Effector memory CD8-positive, alpha-beta T cell (primary cell): ENCODE measurements at regions not wholly inside any gene's neighbourhood (a gene's known extent, or its start where the extent isn't known, plus 50 kb on each side); places are given as distances from the start of the nearest gene placed in this dataset.
"Not testable (repeated sequence)": the region's sequence is repeated elsewhere in the genome, so short reads cannot be mapped to it uniquely, and the experiment has no call there.

ENCODE experiments used
- ATAC-seq: fragments of 150-1000 bp; cut with Tn5 transposase; replicated peaks from 2 replicates; pipeline ENCODE4 v1.10.0; 2021; ENCODE audit warnings: mild to moderate bottlenecking, moderate library complexity
- DNase-seq, 3 experiments: peaks; one replicate each; pipeline ENCODE4 v3.0.0; 2021
- H3K27ac Mint-ChIP-seq, 2 donors: one replicate each; pipeline ENCODE4 v1.8.0; 2022; ENCODE audit warnings: mild to moderate bottlenecking in 2 of 2, mixed read lengths in 2 of 2, moderate library complexity in 2 of 2
- H3K27me3 Mint-ChIP-seq, 2 donors: one replicate each; pipeline ENCODE4 v1.8.0; 2022; ENCODE audit warnings: mixed read lengths in 2 of 2
- H3K36me3 Mint-ChIP-seq: one replicate; pipeline ENCODE4 v1.8.0; 2022; ENCODE audit warnings: mild to moderate bottlenecking, moderate library complexity, mixed read lengths; ENCODE audit not compliant: insufficient read depth
- H3K4me1 Mint-ChIP-seq, 2 donors: one replicate each; pipeline ENCODE4 v1.8.0; 2022; ENCODE audit warnings: low read depth in 2 of 2, mixed read lengths in 2 of 2
- H3K4me3 Mint-ChIP-seq, 2 donors: one replicate each; pipeline ENCODE4 v1.8.0; 2022; ENCODE audit warnings: mild to moderate bottlenecking in 2 of 2, mixed read lengths in 2 of 2, moderate library complexity in 2 of 2
- H3K9me3 Mint-ChIP-seq, 2 donors: one replicate each; pipeline ENCODE4 v1.8.0; 2022; ENCODE audit warnings: mixed read lengths in 2 of 2

GRCh38 chr18:14991934-14992445, 244.0 kb downstream of the ANKRD30B start:
- not testable (repeated sequence) for H3K27ac Mint-ChIP-seq, DNase-seq, H3K36me3 Mint-ChIP-seq, ATAC-seq, H3K4me3 Mint-ChIP-seq, H3K9me3 Mint-ChIP-seq, H3K4me1 Mint-ChIP-seq, H3K27me3 Mint-ChIP-seq

DNA sequence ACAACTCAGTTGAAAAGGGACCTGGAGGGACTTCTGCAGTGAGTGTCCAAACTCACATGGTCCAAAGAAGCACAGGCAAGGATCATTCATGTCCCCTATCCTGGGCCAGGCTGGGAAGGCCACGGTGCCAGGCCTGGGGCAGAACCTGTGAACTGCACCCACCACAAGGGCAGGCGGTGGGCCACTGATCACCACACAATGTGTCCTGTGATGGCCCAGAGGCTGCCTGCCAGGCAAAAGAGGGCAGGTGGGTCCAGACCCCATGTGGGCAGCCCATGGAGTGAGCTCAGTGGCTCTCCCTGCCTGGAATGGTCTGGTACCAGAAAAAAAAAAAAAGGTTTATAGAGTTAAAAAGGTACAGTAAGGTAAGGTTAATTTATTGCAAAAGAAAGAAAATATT, 244.8 kb downstream of the ANKRD30B start:
- H3K27me3 Mint-ChIP-seq, DNase-seq, H3K4me1 Mint-ChIP-seq, H3K36me3 Mint-ChIP-seq, ATAC-seq, H3K4me3 Mint-ChIP-seq, H3K27ac Mint-ChIP-seq: not testable (repeated sequence)
- peaks cover 0 to 11% of the 10 kb centered on the region in 2 donors for H3K9me3 Mint-ChIP-seq

- not testable (repeated sequence) for H3K4me1 Mint-ChIP-seq, H3K4me3 Mint-ChIP-seq, H3K27me3 Mint-ChIP-seq, DNase-seq, H3K36me3 Mint-ChIP-seq, ATAC-seq, H3K27ac Mint-ChIP-seq
- peaks cover 0 to 11% of the 10 kb centered on the region in 2 donors for H3K9me3 Mint-ChIP-seq
Observed at GRCh38 chr18:14995023-14995422, 247.1 kb downstream of the ANKRD30B start.

DNA sequence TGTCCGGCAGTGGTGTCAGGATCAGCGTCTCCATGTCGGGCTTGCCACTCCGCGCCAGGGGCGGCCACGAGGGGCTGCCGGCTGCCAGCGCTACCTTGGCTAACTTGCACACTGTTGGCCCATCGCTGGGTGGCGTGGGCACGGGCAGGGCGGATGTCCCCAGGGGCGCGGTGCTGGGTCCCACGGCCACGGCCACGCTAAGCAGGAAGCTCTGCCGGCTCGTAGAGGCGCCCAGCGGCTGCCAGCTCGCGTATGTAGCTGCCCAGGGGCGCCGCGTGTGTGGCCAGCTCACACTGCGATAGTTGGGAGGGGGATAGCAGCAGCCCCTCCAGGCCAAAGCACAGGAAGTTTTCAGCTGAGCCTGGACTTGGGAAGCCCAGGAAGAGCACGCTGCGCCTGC, 249.4 kb downstream of the ANKRD30B start:
- peaks cover 0 to 11% of the 10 kb centered on the region in 2 donors for H3K9me3 Mint-ChIP-seq
- no peaks in the 10 kb centered on the region for H3K36me3 Mint-ChIP-seq
- H3K27ac Mint-ChIP-seq = no peak overlapping the region
- no peak overlapping the region for H3K4me3 Mint-ChIP-seq
- no peak for DNase-seq
- H3K27me3 Mint-ChIP-seq = no peaks in the 10 kb centered on the region
- H3K4me1 Mint-ChIP-seq = no peaks in the 10 kb centered on the region
- ATAC-seq = no peak

- H3K9me3 Mint-ChIP-seq = peaks cover 0 to 11% of the 10 kb centered on the region in 2 donors
- not testable (repeated sequence) for ATAC-seq, H3K36me3 Mint-ChIP-seq, H3K27me3 Mint-ChIP-seq, H3K27ac Mint-ChIP-seq, DNase-seq, H3K4me3 Mint-ChIP-seq, H3K4me1 Mint-ChIP-seq
Observed at GRCh38 chr18:14997899-14998298, 249.9 kb downstream of the ANKRD30B start.

GRCh38 chr18:14998360-14999042, 250.5 kb downstream of the ANKRD30B start:
- not testable (repeated sequence) for H3K36me3 Mint-ChIP-seq, DNase-seq, ATAC-seq, H3K27ac Mint-ChIP-seq, H3K27me3 Mint-ChIP-seq, H3K4me3 Mint-ChIP-seq, H3K4me1 Mint-ChIP-seq
- peaks cover 0 to 11% of the 10 kb centered on the region in 2 donors for H3K9me3 Mint-ChIP-seq

- DNase-seq (no peak), ATAC-seq (no peak)
- Mint-ChIP-seq H3K27ac (no peak overlapping the region), H3K36me3 (no peaks in the 10 kb centered on the region), H3K4me1 (no peaks in the 10 kb centered on the region), H3K9me3 (peaks cover 0 to 11% of the 10 kb centered on the region in 2 donors), H3K27me3 (no peaks in the 10 kb centered on the region), H3K4me3 (no peak overlapping the region)
Observed at GRCh38 chr18:14999085-14999975, 251.4 kb downstream of the ANKRD30B start.

GRCh38 chr18:15000119-15001037, 252.4 kb downstream of the ANKRD30B start:
- peaks cover 0 to 11% of the 10 kb centered on the region in 2 donors for H3K9me3 Mint-ChIP-seq
- H3K36me3 Mint-ChIP-seq, H3K4me3 Mint-ChIP-seq, H3K27me3 Mint-ChIP-seq, H3K4me1 Mint-ChIP-seq, H3K27ac Mint-ChIP-seq, DNase-seq: not testable (repeated sequence)
- ATAC-seq = peak; percentile 26

DNA sequence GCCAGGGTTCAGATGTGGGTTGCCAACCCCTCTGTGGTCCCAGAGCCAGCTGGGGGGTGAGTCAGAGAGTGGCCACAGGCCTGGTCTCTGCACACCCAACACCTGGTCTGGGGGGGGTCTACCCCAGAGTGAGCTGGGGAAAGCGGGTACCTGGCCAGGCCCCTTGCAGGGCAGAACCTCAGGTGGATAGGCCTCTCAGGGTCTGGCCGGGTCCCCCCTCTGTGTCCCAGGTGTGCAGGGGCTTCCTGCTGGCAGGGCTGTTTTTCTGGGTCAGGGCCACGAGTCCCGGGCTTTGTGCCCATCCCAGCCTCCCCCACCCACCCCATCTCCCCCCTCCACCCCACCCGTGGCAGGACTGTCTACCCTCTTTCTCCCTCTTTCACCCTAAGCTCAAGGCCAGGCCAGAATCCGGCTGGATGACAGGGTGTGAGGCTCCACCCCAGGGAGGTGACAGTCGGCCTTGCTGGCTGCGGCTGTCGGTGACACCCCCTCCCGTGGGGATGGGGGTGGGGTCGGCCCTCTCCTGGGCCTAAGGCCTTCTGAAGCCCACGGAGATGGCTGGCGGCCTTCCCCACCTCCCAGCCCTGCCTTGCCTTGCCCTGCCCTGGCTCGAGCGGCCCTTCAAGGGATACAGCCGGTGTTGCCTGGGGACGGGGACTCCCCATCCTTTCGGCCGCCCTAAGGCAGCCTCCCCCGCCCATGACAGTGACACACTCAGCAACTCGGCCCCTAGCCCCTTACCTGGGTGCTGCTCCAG, 253.2 kb downstream of the ANKRD30B start:
- peaks cover 0 to 11% of the 10 kb centered on the region in 2 donors for H3K9me3 Mint-ChIP-seq
- H3K27ac Mint-ChIP-seq, ATAC-seq, DNase-seq, H3K36me3 Mint-ChIP-seq, H3K4me3 Mint-ChIP-seq, H3K27me3 Mint-ChIP-seq, H3K4me1 Mint-ChIP-seq: not testable (repeated sequence)

DNA sequence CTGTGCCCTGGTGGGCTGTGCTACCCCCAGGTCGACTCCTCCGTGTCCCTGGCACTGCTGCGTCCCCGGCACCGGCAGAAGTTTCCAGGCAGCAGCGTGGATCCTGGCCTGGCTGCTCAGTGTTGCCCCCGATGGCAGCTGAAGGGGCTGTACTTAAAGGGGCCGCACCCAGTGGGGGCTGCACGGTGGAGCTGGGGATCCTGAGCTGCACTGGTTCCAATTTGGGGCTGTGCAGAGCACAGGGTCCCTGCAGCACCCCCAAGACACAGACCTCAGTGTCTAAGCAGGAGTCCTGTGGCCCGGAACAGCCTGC, 253.8 kb downstream of the ANKRD30B start:
- peak; percentile 32 for ATAC-seq
- H3K4me3 Mint-ChIP-seq, H3K4me1 Mint-ChIP-seq, DNase-seq, H3K27ac Mint-ChIP-seq, H3K36me3 Mint-ChIP-seq, H3K27me3 Mint-ChIP-seq: not testable (repeated sequence)
- H3K9me3 Mint-ChIP-seq = peaks cover 0 to 10% of the 10 kb centered on the region in 2 donors

- DNase-seq, H3K4me3 Mint-ChIP-seq, H3K9me3 Mint-ChIP-seq, H3K4me1 Mint-ChIP-seq, H3K36me3 Mint-ChIP-seq, H3K27ac Mint-ChIP-seq, ATAC-seq, H3K27me3 Mint-ChIP-seq: not testable (repeated sequence)
Observed at GRCh38 chr18:15002765-15003164, 254.8 kb downstream of the ANKRD30B start.

DNA sequence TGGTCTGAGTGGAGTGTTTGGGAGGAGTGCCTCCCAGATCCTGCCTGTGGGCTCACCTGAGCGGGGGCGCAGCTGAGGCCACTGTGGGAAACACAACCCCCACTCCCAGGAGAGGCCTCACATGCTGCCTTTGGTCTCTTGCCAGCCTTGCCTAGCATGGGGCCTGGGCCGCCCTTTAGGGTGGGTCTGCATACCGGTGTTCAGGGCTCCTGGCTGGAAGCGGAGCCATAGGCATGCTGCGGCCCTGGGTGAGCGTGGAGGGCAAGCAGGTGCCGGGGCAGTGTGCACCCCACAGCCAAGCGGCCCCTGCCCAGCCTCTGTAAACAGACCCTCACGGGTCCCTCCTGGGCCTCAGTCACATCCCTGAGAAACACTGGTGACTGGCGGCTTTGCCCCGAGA, 255.3 kb downstream of the ANKRD30B start:
- ATAC-seq, H3K36me3 Mint-ChIP-seq, H3K4me1 Mint-ChIP-seq, H3K9me3 Mint-ChIP-seq, H3K27ac Mint-ChIP-seq, H3K27me3 Mint-ChIP-seq, DNase-seq, H3K4me3 Mint-ChIP-seq: not testable (repeated sequence)
